Mesenteric fat pad (tissue), 1 donor: ENCODE measurements at regions not wholly inside any gene's neighbourhood (a gene's known extent, or its start where the extent isn't known, plus 50 kb on each side); places are given as distances from the start of the nearest gene placed in this dataset.
"Not testable (repeated sequence)": the region's sequence is repeated elsewhere in the genome, so short reads cannot be mapped to it uniquely, and the experiment has no call there.

Source experiments
- DNase-seq: peaks from one replicate; pipeline ENCODE4 v3.0.0-alpha.2; 2020; ENCODE audit warnings: low spot score
- donor health status: DM: yes; HTN: yes; CAD: no.

- no peak for DNase-seq
These were observed 482.0 kb downstream of the SETD4 start for GRCh38 chr21:35578347-35578782.

GRCh38 chr21:35575280-35575915 lies 484.9 kb downstream of the SETD4 start:
- DNase-seq, result no peak

DNA sequence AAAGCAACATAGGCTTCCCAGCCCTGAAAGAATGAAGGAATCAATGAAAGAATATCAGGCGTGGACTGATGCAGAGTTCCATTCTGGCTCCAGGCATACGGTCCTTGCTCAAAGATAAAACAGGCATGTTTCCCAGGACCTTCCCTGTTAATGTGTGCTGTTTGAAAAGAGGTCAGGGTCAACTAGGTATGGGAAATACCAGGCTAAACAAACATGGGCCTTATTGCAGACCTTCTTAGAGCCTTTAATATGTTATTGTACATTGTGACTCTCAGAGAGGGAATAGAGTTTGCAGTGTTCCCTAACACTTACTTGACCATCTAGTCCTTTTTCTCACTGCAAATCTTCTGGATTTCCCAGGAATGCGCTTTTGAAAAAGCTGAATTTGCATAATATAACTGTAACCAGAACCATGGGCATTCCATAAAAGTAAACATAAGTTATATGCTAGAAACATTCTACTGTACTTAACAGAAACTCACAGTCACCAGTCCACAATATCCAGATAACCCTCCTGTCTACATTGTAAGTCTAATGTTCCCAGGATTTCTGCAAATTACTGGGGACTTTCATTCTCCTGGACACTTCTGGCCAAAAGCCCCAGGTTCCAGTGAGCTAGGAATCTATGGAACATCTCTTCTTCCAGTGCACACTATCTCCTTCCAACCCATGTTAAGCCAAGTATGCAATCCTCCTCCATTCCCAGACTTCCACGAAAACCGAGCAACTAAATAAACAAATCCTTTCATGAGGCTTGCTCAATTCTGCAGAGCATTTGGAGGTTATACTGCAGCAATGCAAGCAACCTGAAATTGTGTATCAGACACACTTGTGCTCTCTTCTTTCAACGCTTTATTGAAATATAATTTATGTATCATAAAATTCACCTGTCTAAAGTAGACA lies 486.6 kb downstream of the SETD4 start:
- no peak for DNase-seq

DNA sequence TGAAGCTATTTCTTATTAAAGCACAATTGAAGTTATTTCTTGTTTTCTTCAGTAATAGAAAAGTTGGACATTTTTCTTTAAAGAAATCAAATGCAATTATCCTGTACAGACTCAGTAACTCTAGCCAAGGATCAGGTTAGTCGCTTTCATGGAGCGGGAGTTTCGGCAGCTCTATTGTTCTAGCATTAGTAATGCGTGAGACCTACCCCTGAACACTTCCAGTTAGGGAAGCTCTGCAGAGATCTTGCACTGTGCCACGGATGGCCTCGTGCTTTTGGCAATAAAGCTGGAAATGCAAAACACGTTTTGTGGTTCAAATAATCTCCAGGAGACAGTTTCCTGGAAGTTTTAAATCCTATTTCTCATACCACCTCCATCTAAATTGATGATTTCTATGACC lies 488.4 kb downstream of the SETD4 start:
- no peak for DNase-seq

DNA sequence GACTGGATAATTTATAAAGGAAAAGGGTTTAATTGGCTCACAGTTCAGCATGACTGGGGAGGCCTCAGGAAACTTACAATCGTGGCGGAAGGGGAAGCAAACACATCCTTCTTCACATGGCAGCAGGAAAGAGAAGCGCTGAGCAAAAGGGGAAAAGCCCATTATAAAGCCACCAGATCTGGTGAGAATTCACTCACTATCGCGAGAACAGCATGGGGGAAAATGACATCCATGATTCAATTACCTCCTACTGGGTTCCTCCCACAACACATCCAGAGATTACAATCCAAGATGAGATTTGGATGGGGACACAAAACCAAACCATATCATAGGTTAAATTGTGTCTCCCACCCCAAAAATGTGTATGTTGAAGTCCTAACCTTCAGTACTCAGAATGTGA lies 491.7 kb downstream of the SETD4 start:
- no peak for DNase-seq

DNA sequence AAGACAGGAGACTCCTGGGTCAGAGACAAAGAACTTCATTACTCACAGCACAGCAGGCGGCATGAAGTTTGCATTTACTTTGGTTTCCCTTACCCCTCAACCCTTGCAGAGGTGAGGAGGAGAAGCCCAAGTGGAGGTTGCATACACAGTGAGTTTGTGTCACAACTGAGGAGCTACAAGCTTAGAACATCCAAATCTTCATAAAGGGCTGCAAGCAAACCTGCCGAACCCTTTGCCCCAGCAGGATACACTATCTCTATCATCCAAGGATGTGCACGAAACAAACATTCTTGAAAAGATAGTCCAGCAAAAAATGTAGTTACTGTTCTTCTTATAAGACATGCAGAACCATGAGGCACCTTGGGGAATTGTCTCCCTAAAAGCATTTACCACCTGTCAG lies 493.5 kb downstream of the SETD4 start:
- no peak for DNase-seq

GRCh38 chr21:35565204-35565611 lies 495.1 kb downstream of the SETD4 start:
- DNase-seq, result no peak

GRCh38 chr21:35563885-35564451 lies 496.4 kb downstream of the SETD4 start:
- DNase-seq, result no peak

DNA sequence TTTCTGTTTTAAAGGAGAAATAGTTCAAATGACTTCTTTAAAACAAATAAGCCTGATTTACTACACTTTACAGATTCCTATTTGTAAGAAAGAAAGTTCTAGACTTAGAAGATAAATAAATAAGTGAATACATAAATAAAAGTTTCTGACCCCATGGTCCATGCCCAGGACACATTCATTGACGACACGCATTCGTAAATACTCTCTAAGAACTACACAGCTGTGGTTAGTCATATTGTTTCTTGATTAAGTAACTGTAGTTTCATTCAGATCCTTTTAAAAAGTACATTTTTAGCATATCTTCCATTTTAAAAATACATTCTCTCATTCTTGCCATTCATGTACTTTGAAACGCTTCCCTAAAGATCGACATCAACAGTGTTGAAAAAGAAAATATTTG lies 497.4 kb downstream of the SETD4 start:
- DNase-seq, result no peak

GRCh38 chr21:35561116-35561515 lies 499.2 kb downstream of the SETD4 start:
- DNase-seq, result no peak

DNA sequence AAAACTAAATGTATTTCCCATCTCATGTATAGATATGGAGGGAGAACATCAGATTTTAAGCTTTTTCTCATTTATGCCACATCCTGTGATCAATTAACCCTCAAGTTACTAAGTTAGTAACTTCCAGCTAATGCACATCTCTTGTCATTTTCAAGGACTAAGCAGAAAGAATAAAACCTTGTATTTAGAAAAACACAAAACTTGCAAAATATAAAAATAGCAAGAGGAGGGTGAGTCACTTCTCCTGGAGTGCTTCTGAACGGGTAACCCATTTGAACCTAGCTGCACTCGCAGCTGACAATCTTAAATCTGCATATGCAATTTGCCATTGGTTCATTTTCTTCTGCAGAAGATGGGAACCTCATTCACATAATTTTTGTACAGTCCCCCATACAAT lies 500.5 kb downstream of the SETD4 start:
- DNase-seq, result no peak

DNA sequence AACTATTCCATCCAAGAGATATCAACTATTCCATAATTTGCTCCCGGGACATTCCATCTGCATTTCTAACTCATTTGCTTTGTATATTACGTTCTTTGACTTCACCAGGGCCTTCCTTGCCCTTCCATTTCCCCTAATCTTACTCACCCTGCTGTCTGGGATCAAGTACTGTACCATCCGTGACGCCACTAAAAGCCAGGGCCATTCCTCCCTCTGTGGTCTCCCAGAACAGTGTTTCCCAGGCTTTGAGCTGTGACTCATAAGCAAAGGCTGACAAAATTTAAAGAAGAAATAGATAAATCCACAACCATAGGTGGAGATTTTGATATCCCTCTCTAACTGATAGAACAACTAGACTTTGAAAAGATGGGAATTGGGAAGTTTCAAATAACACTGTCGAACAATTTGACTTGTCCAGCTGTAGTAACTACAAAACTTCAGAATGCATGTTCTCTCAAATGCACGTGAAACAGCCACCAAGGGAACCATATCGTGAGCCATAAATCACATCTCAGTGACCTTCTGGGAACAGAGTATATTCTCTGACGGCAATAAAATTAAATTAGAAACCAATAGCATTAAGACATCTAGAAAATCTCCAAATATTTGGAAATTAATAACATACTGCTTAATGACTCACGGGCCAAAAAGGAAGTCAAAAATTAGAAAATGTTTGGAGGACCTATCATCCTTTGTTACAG lies 501.0 kb downstream of the SETD4 start:
- DNase-seq, result no peak

DNA sequence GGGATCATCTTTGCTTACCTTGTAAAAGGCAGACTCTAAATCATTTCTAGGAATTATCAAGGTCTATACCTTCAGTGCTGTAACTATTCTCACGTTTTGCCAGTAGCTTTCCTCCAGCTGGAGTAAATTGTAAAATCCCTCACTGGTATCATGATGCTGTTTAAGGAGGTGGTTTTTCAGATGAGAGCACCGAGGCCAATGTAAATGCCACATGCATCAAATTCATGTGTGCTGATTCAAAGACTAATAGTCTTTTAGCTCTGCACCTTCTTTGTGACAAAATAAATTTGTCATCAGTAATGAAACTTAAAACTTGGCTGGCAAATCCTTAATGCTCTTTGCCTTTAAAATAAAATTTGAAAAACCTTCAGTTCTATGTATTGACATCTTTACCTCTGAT lies 503.8 kb downstream of the SETD4 start:
- no peak for DNase-seq

GRCh38 chr21:35552483-35552882 lies 503.4 kb upstream of the RUNX1 start:
- DNase-seq, result not testable (repeated sequence)

DNA sequence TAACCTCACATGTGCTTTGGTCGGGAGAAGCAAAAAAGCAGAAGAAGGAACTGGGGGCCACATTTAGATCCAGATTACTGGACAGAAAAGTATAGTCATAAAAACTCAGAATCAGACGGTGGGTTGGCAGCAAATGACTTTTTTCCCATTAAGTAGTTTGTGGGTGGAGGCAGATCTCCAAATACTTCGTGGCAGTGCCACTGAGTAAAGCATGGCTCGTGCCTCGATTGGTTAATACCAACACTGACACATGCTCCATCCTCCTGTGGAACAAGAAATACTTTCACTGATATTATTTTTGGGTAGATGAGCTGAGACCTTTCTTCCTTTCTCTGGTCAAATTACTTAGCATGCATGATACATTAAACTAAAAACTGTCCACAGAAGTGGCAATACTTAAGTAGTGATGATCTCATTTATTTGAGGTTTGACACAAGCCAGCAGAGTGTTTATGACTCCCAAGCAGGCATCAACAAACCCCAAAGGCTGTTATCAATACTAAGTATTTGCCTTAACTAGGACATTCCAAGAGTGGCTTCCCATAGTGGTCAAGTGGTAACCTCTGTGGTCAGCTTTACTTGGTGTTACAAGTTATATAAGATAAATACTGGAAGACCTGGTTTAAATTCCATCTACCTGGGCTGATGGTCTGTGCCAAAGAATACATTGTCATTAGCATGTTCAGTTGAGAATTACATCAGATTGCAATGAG lies 500.0 kb upstream of the RUNX1 start:
- DNase-seq, result no peak

- no peak for DNase-seq
These were observed 499.1 kb upstream of the RUNX1 start for GRCh38 chr21:35547946-35548774.

DNA sequence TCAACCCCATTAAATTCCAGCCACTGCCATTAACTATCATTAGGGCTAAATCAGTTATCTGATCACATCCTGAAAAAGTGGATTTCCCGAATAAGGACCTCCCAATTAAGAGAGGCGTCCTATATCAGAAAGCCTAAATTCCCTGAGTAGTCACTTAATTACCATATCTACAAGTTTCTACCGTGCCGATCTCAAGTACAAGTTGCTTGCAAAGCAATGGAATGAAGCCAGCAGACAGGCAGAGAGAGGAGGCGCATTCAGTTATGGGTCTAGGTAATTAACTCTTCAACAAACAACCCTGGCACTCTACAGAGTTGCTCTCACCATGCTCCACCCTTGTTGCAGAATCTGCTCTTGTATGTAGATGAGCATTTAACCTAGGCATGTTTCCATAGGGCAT lies 494.6 kb upstream of the RUNX1 start:
- DNase-seq, result no peak

- DNase-seq, result no peak
These were observed 492.0 kb upstream of the RUNX1 start for GRCh38 chr21:35540950-35541638.

GRCh38 chr21:35538386-35538785 lies 489.3 kb upstream of the RUNX1 start:
- DNase-seq, result no peak

- no peak for DNase-seq
These were observed 488.5 kb upstream of the RUNX1 start for GRCh38 chr21:35537604-35538003.
